K562 (cell line): ENCODE measurements at regions not wholly inside any gene's neighbourhood (a gene's known extent, or its start where the extent isn't known, plus 50 kb on each side); places are given as distances from the start of the nearest gene placed in this dataset.

Source experiments
- ATAC-seq: fragments of 200-7000 bp; cut with Tn5 transposase; 3 replicates; pipeline ENCODE4 v1.9.1; 2020; ENCODE audit warnings: moderate library complexity
- BruUV-seq: library from RNA; stranded (reverse); fragments of 400-500 nt; replicated peaks from 2 replicates; lab custom pipeline; 2021; lab: Mats Ljungman, UMichigan
- CTCF ChIA-PET: fragments of 300-600 bp; formaldehyde crosslinking; extraction: SDS; loops from one replicate; lab custom pipeline; 2021; ENCODE audit warnings: low intra/inter-chr PET ratio; lab: Yijun Ruan, JAX
- POLR2A ChIA-PET: fragments of 300-600, 350-650 bp; sonication (Branson Sonifier 250); formaldehyde crosslinking; extraction: SDS; loops from one replicate; lab custom pipeline; 2021; ENCODE audit warnings: antibody characterized with exemption, inconsistent platforms; lab: Yijun Ruan, JAX
- DNase-seq, 4 experiments: peaks; one replicate each; pipeline versions ENCODE4 v3.0.0 to v3.0.0-alpha.2; 2011 to 2018; ENCODE audit warnings: low spot score in 3 of 4, mixed read lengths in 3 of 4; ENCODE audit errors: extremely low read depth in 1 of 4
- FAIRE-seq: peaks from 2 replicates; lab custom pipeline; 2011; peaks lifted over from hg19 to GRCh38; lab: Jason Lieb, UNC
- H2AFZ ChIP-seq: 2 replicates; pipeline ENCODE4 v1.6.0; 2011; ENCODE audit warnings: low read depth, low read length, control low read depth, inconsistent platforms
- H3K27ac ChIP-seq: fragments of 200-600 bp; 3 replicates; pipeline ENCODE4 v1.8.0; 2011; ENCODE audit warnings: low read depth, mild to moderate bottlenecking, control low read depth, inconsistent platforms, low read length, moderate library complexity, mixed read lengths; ENCODE audit errors: extremely low read depth
- H3K27me3 ChIP-seq, 2 experiments: fragments of 300-600 bp in 1 of 2; 2 replicates in 1 of 2; 3 replicates in 1 of 2; pipeline versions ENCODE4 v1.6.0 to v1.8.0; 2011; ENCODE audit warnings: inconsistent platforms in 2 of 2, low read length in 2 of 2, mild to moderate bottlenecking in 1 of 2, mixed read lengths in 1 of 2, moderate library complexity in 1 of 2; ENCODE audit not compliant: control insufficient read depth in 2 of 2, insufficient read depth in 2 of 2
- H3K36me3 ChIP-seq: fragments of 300-600 bp; 3 replicates; pipeline ENCODE4 v1.8.0; 2011; ENCODE audit warnings: mild to moderate bottlenecking, low read length, inconsistent platforms; ENCODE audit not compliant: control insufficient read depth, insufficient read depth
- H3K4me1 ChIP-seq, 2 experiments: fragments of 200-600 bp in 1 of 2; replicated peaks in 1 of 2; 2 replicates in 1 of 2; 3 replicates in 1 of 2; pipeline versions ENCODE4 v1.5.1 to v1.8.0; 2011; ENCODE audit warnings: inconsistent platforms in 2 of 2, low read length in 2 of 2, mild to moderate bottlenecking in 1 of 2, mixed read lengths in 1 of 2, moderate library complexity in 1 of 2; ENCODE audit not compliant: control insufficient read depth in 2 of 2, insufficient read depth in 2 of 2
- H3K4me2 ChIP-seq: 2 replicates; pipeline ENCODE4 v1.6.1; 2011; ENCODE audit warnings: low read length, control low read depth, inconsistent platforms, mixed read lengths; ENCODE audit not compliant: insufficient read depth
- H3K4me3 ChIP-seq: fragments of 200-600 bp; sonication (generic), shearing (Covaris generic); 2 replicates; pipeline ENCODE4 v1.5.1; 2016; ENCODE audit warnings: control low read depth, inconsistent platforms
- H3K79me2 ChIP-seq: fragments of 200-600 bp; 3 replicates; pipeline ENCODE4 v1.8.0; 2011; ENCODE audit warnings: low read length, inconsistent platforms; ENCODE audit not compliant: control insufficient read depth, insufficient read depth
- H3K9ac ChIP-seq, 2 experiments: 2 replicates each; pipeline versions ENCODE4 v1.6.0 to v1.6.1; 2011; ENCODE audit warnings: low read depth in 2 of 2, low read length in 2 of 2, control low read depth in 1 of 2, inconsistent platforms in 1 of 2, mild to moderate bottlenecking in 1 of 2, mixed read lengths in 1 of 2; ENCODE audit not compliant: insufficient read depth in 1 of 2
- H3K9me1 ChIP-seq: one replicate; pipeline ENCODE4 v1.6.0; 2011; ENCODE audit warnings: inconsistent platforms, mild to moderate bottlenecking, low read length, moderate library complexity; ENCODE audit not compliant: control insufficient read depth, insufficient read depth
- H3K9me3 ChIP-seq: replicated peaks from 2 replicates; pipeline ENCODE4 v1.5.1; 2011; ENCODE audit warnings: low read depth, low read length, inconsistent platforms; ENCODE audit not compliant: control insufficient read depth, insufficient read depth
- H4K20me1 ChIP-seq: replicated peaks from 2 replicates; pipeline ENCODE4 v1.6.1; 2011; ENCODE audit warnings: low read length, inconsistent platforms, mixed read lengths; ENCODE audit not compliant: control insufficient read depth, insufficient read depth
- BCL6 ChIP-seq: fragments of 250-450 bp; sonication (Bioruptor Pico); IDR thresholded peaks from 2 replicates; pipeline ENCODE4 v1.4.0; 2020
- CHD1 ChIP-seq: fragments of 200-600 bp; sonication (generic); IDR thresholded peaks from one replicate; pipeline ENCODE4 v1.6.1; 2012; ENCODE audit warnings: mild to moderate bottlenecking, moderate library complexity, low read length, inconsistent platforms
- HNRNPH1 ChIP-seq: fragments of 200-400 bp; formaldehyde crosslinking; optimal IDR thresholded peaks from 2 replicates; pipeline ENCODE3; 2017; ENCODE audit warnings: low read depth, mild to moderate bottlenecking, low read length, moderate library complexity
- JUND ChIP-seq, 2 experiments: IDR thresholded peaks; 2 replicates in 1 of 2; 3 replicates in 1 of 2; pipeline ENCODE4 v1.6.1; 2011; ENCODE audit warnings: borderline replicate concordance in 2 of 2, low read depth in 2 of 2, low read length in 2 of 2, improper control_type of control experiment in 1 of 2, missing biosample characterization in 1 of 2, missing genetic modification characterization in 1 of 2, missing genetic modification reagents in 1 of 2
- KAT2B ChIP-seq: IDR thresholded peaks from one replicate; pipeline ENCODE4 v1.6.1; 2012; ENCODE audit warnings: low read depth, mild to moderate bottlenecking, control low read depth, inconsistent platforms, low read length, moderate library complexity
- KDM1A ChIP-seq, 2 experiments: fragments of 450-650 bp; IDR thresholded peaks; 2 replicates each; pipeline ENCODE4 v1.6.1; 2016; ENCODE audit warnings: mild to moderate bottlenecking in 2 of 2
- NFIX ChIP-seq: fragments of 250-450 bp; sonication (Bioruptor Pico); IDR thresholded peaks from 2 replicates; pipeline ENCODE4 v1.4.0; 2020; ENCODE audit warnings: low read depth, mild to moderate bottlenecking, moderate library complexity
- ZC3H4 ChIP-seq: sonication (generic); formaldehyde crosslinking; IDR thresholded peaks from 2 replicates; pipeline ENCODE4 v1.9.0; 2021; ENCODE audit warnings: missing genetic modification reagents, borderline replicate concordance
- ZNF12 ChIP-seq: sonication (generic); formaldehyde crosslinking; IDR thresholded peaks from 2 replicates; pipeline ENCODE4 v1.4.0; 2020; ENCODE audit warnings: mild to moderate bottlenecking, missing genetic modification reagents
- ZNF232 ChIP-seq: sonication (generic); formaldehyde crosslinking; IDR thresholded peaks from 2 replicates; pipeline ENCODE4 v1.8.0; 2022; ENCODE audit warnings: mild to moderate bottlenecking, missing genetic modification reagents
- ZNF316 ChIP-seq: fragments of 450-650 bp; IDR thresholded peaks from 2 replicates; pipeline ENCODE4 v1.6.1; 2016
- ZNF76 ChIP-seq: fragments of 250-450 bp; sonication (Bioruptor Pico); IDR thresholded peaks from 2 replicates; pipeline ENCODE4 v1.4.0; 2020; ENCODE audit warnings: mild to moderate bottlenecking, moderate library complexity, borderline replicate concordance
- ZNF780A ChIP-seq: fragments of 250-450 bp; sonication (Bioruptor Pico); IDR thresholded peaks from 2 replicates; pipeline ENCODE4 v1.5.0; 2021; ENCODE audit warnings: mild to moderate bottlenecking
- WGBS: fragments of 100-300 bp; shearing (Covaris generic); methylation state at CpG from one replicate; pipeline ENCODE4 v1.1.6; 2016; ENCODE audit warnings: low coverage, mixed read lengths; ENCODE audit not compliant: insufficient coverage; ENCODE audit errors: missing lambda C conversion rate; 5-methylcytosine and 5-hydroxymethylcytosine counted together
- in situ Hi-C: fragments of 300-500 bp; cut with MboI; formaldehyde crosslinking; loops from 4 replicates; pipeline ENCODE4 v1.15.0; 2018; ENCODE audit warnings: inconsistent platforms, mixed read lengths
- intact Hi-C: fragments of 100-400 bp; cut with micrococcal nuclease; formaldehyde crosslinking; loops from 2 replicates; pipeline ENCODE4 v1.14.2; 2022
- TF ChIP-seq, protein P1 (sequence below): fragments of 450-650 bp; IDR thresholded peaks from 2 replicates; pipeline ENCODE4 v1.7.1; 2018; ENCODE audit warnings: mild to moderate bottlenecking, low read depth; ENCODE audit not compliant: partially characterized antibody
- TF ChIP-seq, protein P2 (sequence below): fragments of 250-450 bp; sonication (Bioruptor Pico); IDR thresholded peaks from 2 replicates; pipeline ENCODE4 v1.8.0; 2022; ENCODE audit warnings: moderate library complexity, mild to moderate bottlenecking, inconsistent platforms
- TF ChIP-seq, protein P3 (sequence below): fragments of 450-650 bp; formaldehyde crosslinking; IDR thresholded peaks from 2 replicates; pipeline ENCODE4 v1.4.0; 2020; ENCODE audit warnings: mild to moderate bottlenecking, moderate library complexity

DNA sequence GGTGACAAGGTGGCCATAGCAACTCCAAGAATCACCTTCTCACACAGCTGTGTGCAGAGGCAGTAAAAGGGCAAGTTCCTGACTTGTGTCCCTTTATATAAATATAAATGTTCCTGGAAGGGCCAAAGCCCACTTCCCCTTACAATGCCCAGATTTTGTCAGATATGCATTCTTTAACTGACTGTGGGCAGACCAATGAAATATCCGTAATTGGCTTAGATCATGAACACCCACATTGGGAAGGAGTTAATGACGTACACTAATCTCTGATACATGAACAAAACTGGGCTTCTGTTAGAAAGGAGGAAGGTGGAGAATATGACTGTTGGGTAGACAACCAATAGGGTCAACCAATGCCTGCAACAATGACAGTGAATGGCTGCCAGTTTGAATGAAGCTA is 397.2 kb upstream of the CLINT1 start:
- TF ChIP-seq HNRNPH1 = no peak
- no peak for TF ChIP-seq ZNF76 (CRISPR knock-in tag)
- TF ChIP-seq KDM1A (IDR thresholded peaks at IDR 0.05) = no peak
- no peak for TF ChIP-seq JUND (IDR thresholded peaks at IDR 0.05; ENCODE audit: borderline replicate concordance, low read depth, low read length)
- TF ChIP-seq JUND (tag; IDR thresholded peaks at IDR 0.05; ENCODE audit: borderline replicate concordance, low read depth, low read length) = no peak
- TF ChIP-seq BCL6 (CRISPR knock-in tag) = no peak
- no peak for TF ChIP-seq ZNF12 (CRISPR knock-in tag)
- no peak for TF ChIP-seq NFIX (CRISPR knock-in tag)
- no peak for TF ChIP-seq ZNF780A (CRISPR knock-in tag)
- no peak for TF ChIP-seq ZNF232 (CRISPR knock-in tag)
- no peak for TF ChIP-seq CHD1
- no peak for TF ChIP-seq ZNF316
- TF ChIP-seq KAT2B = no peak
- TF ChIP-seq ZC3H4 (CRISPR knock-in tag) = no peak
- TF ChIP-seq, protein P1, sequence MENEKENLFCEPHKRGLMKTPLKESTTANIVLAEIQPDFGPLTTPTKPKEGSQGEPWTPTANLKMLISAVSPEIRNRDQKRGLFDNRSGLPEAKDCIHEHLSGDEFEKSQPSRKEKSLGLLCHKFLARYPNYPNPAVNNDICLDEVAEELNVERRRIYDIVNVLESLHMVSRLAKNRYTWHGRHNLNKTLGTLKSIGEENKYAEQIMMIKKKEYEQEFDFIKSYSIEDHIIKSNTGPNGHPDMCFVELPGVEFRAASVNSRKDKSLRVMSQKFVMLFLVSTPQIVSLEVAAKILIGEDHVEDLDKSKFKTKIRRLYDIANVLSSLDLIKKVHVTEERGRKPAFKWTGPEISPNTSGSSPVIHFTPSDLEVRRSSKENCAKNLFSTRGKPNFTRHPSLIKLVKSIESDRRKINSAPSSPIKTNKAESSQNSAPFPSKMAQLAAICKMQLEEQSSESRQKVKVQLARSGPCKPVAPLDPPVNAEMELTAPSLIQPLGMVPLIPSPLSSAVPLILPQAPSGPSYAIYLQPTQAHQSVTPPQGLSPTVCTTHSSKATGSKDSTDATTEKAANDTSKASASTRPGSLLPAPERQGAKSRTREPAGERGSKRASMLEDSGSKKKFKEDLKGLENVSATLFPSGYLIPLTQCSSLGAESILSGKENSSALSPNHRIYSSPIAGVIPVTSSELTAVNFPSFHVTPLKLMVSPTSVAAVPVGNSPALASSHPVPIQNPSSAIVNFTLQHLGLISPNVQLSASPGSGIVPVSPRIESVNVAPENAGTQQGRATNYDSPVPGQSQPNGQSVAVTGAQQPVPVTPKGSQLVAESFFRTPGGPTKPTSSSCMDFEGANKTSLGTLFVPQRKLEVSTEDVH = no peak
- TF ChIP-seq, protein P2, sequence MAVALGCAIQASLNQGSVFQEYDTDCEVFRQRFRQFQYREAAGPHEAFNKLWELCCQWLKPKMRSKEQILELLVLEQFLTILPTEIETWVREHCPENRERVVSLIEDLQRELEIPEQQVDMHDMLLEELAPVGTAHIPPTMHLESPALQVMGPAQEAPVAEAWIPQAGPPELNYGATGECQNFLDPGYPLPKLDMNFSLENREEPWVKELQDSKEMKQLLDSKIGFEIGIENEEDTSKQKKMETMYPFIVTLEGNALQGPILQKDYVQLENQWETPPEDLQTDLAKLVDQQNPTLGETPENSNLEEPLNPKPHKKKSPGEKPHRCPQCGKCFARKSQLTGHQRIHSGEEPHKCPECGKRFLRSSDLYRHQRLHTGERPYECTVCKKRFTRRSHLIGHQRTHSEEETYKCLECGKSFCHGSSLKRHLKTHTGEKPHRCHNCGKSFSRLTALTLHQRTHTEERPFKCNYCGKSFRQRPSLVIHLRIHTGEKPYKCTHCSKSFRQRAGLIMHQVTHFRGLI (CRISPR knock-in tag) = no peak
- TF ChIP-seq, protein P3, sequence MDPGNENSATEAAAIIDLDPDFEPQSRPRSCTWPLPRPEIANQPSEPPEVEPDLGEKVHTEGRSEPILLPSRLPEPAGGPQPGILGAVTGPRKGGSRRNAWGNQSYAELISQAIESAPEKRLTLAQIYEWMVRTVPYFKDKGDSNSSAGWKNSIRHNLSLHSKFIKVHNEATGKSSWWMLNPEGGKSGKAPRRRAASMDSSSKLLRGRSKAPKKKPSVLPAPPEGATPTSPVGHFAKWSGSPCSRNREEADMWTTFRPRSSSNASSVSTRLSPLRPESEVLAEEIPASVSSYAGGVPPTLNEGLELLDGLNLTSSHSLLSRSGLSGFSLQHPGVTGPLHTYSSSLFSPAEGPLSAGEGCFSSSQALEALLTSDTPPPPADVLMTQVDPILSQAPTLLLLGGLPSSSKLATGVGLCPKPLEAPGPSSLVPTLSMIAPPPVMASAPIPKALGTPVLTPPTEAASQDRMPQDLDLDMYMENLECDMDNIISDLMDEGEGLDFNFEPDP = no peak
- H2AFZ ChIP-seq = no peak overlapping the region
- no peak overlapping the region for H3K4me2 ChIP-seq
- BruUV-seq = no TSS peak
- WGBS = 0% methylated on average over 2 of the region's 2 CpGs
- CTCF ChIA-PET = no interaction called here
- H4K20me1 ChIP-seq = no peaks in the 10 kb centered on the region
- no peaks in the 10 kb centered on the region for H3K27me3 ChIP-seq
- no peak overlapping the region for H3K4me3 ChIP-seq
- no peaks in the 10 kb centered on the region for H3K4me1 ChIP-seq
- H3K9me1 ChIP-seq = no peaks in the 10 kb centered on the region
- H3K9me3 ChIP-seq = no peaks in the 10 kb centered on the region
- POLR2A ChIA-PET = no interaction called here
- no peaks in the 10 kb centered on the region for H3K36me3 ChIP-seq
- in situ Hi-C loops (no loop called here), intact Hi-C loops (no loop called here)
- FAIRE-seq (no peak), DNase-seq (no peak), ATAC-seq (no peak)
- no peaks in the 10 kb centered on the region for H3K79me2 ChIP-seq
- H3K9ac ChIP-seq = no peak overlapping the region
- H3K27ac ChIP-seq = no peak overlapping the region
